ENCODE measurements at regions not wholly inside any gene's neighbourhood (a gene's known extent, or its start where the extent isn't known, plus 50 kb on each side); places are given as distances from the start of the nearest gene placed in this dataset.

- TF ChIP-seq ZNF217 (CRISPR knock-in tag; IDR thresholded peaks at IDR 0.05) (no peak), SIN3B (IDR thresholded peaks at IDR 0.05; ENCODE audit: low read depth) (no peak), ZC3H4 (CRISPR knock-in tag; IDR thresholded peaks at IDR 0.05; ENCODE audit: borderline replicate concordance) (no peak), PTBP1 (IDR thresholded peaks at IDR 0.05; ENCODE audit: low read depth, low read length) (no peak), NFE2L1 (tag; IDR thresholded peaks at IDR 0.05; ENCODE audit: borderline replicate concordance, low read depth) (no peak), HMG20B (CRISPR knock-in tag; IDR thresholded peaks at IDR 0.05) (no peak), BDP1 (IDR thresholded peaks at IDR 0.05; ENCODE audit: insufficient read depth, insufficient read length) (no peak), USF1 (CRISPR knock-in tag; IDR thresholded peaks at IDR 0.05) (no peak), CC2D1A (IDR thresholded peaks at IDR 0.05) (0 out of 2 replicates have a peak, but pooled peaks have one; percentile 26), PHF8 (IDR thresholded peaks at IDR 0.05; ENCODE audit: borderline replicate concordance, low read length) (no peak), PURB (CRISPR knock-in tag; IDR thresholded peaks at IDR 0.05; ENCODE audit: low read depth) (no peak), POLR2H (tag; IDR thresholded peaks at IDR 0.05; ENCODE audit: low read depth) (no peak), ZNF785 (CRISPR knock-in tag; IDR thresholded peaks at IDR 0.05) (no peak), RB1 (IDR thresholded peaks at IDR 0.05; ENCODE audit: low read depth) (peak; percentile 65), ZNF696 (CRISPR knock-in tag; conservative IDR thresholded peaks at IDR 0.05) (no peak)
Observed at GRCh38 chr3:139111392-139112229, 66.9 kb upstream of the PRR23C start (continued).
